IMR-90 (cell line): ENCODE measurements at regions not wholly inside any gene's neighbourhood (a gene's known extent, or its start where the extent isn't known, plus 50 kb on each side); places are given as distances from the start of the nearest gene placed in this dataset.
"Not testable (repeated sequence)": the region's sequence is repeated elsewhere in the genome, so short reads cannot be mapped to it uniquely, and the experiment has no call there.

Experiments
- BHLHE40 ChIP-seq: fragments of 150-350 bp; IDR thresholded peaks from 2 replicates; pipeline ENCODE4 v1.6.1; 2016; ENCODE audit warnings: mild to moderate bottlenecking, low read depth, low read length
- CEBPB ChIP-seq: IDR thresholded peaks from 2 replicates; pipeline ENCODE4 v1.6.1; 2012; ENCODE audit warnings: low read depth, low read length, improper control_type of control experiment
- CHD1 ChIP-seq: IDR thresholded peaks from 2 replicates; pipeline ENCODE4 v1.6.1; 2012; ENCODE audit warnings: low read depth, low read length, improper control_type of control experiment
- CTCF ChIP-seq: conservative IDR thresholded peaks from 2 replicates; pipeline ENCODE4 v1.5.1; 2012; ENCODE audit warnings: mild to moderate bottlenecking, low read depth, low read length, improper control_type of control experiment
- ELK1 ChIP-seq: fragments of 150-350 bp; IDR thresholded peaks from 2 replicates; pipeline ENCODE4 v1.6.1; 2016; ENCODE audit warnings: low read depth, mild to moderate bottlenecking, low read length, moderate library complexity, borderline replicate concordance
- FOS ChIP-seq: fragments of 150-350 bp; IDR thresholded peaks from 2 replicates; pipeline ENCODE4 v1.6.1; 2016; ENCODE audit warnings: low read depth, low read length
- MAZ ChIP-seq: IDR thresholded peaks from 2 replicates; pipeline ENCODE4 v1.6.1; 2012; ENCODE audit warnings: low read depth, mild to moderate bottlenecking, low read length, improper control_type of control experiment, moderate library complexity, borderline replicate concordance
- POLR2A ChIP-seq: IDR thresholded peaks from 2 replicates; pipeline ENCODE4 v1.6.1; 2012; ENCODE audit warnings: mild to moderate bottlenecking, low read depth, low read length
- RAD21 ChIP-seq: IDR thresholded peaks from 2 replicates; pipeline ENCODE4 v1.6.1; 2012; ENCODE audit warnings: low read length, improper control_type of control experiment
- RCOR1 ChIP-seq: IDR thresholded peaks from 2 replicates; pipeline ENCODE4 v1.6.1; 2012; ENCODE audit warnings: mild to moderate bottlenecking, low read length, improper control_type of control experiment; ENCODE audit not compliant: insufficient replicate concordance
- RFX5 ChIP-seq: IDR thresholded peaks from 2 replicates; pipeline ENCODE4 v1.8.0; 2012; ENCODE audit warnings: low read depth, mild to moderate bottlenecking, low read length, moderate library complexity
- USF2 ChIP-seq: fragments of 150-350 bp; IDR thresholded peaks from 2 replicates; pipeline ENCODE4 v1.6.1; 2017; ENCODE audit warnings: mild to moderate bottlenecking, antibody characterized with exemption, low read length, low read depth

- not testable (repeated sequence) for TF ChIP-seq CTCF, RCOR1, MAZ, POLR2A, ELK1, CHD1, RAD21, RFX5, BHLHE40, CEBPB, USF2, FOS
Measured at GRCh38 chr1:166684669-166685068, 154.6 kb upstream of the POGK start.
